IMR-90 (cell line): ENCODE measurements at regions not wholly inside any gene's neighbourhood (a gene's known extent, or its start where the extent isn't known, plus 50 kb on each side); places are given as distances from the start of the nearest gene placed in this dataset.

Experiments
- ATAC-seq: fragments of 200-7000 bp; cut with Tn5 transposase; 2 replicates; pipeline ENCODE4 v1.9.1; 2020; ENCODE audit warnings: low read depth, mild to moderate bottlenecking, moderate library complexity
- BruUV-seq: library from RNA; stranded (reverse); fragments of 400-500 nt; replicated peaks from 2 replicates; lab custom pipeline; 2021; lab: Mats Ljungman, UMichigan
- CTCF ChIA-PET: fragments of 300-600 bp; formaldehyde crosslinking; extraction: SDS; loops from one replicate; lab custom pipeline; 2021; ENCODE audit warnings: antibody characterized with exemption; lab: Yijun Ruan, JAX
- POLR2A ChIA-PET: fragments of 300-600 bp; sonication (Branson Sonifier 250); formaldehyde crosslinking; loops from one replicate; lab custom pipeline; 2022; ENCODE audit warnings: antibody characterized with exemption; ENCODE audit not compliant: unreplicated experiment; lab: Charles Lee
- DNase-seq: peaks from one replicate; pipeline ENCODE4 v3.0.0; 2013
- H2AFZ ChIP-seq: replicated peaks from 2 replicates; pipeline ENCODE3; 2013; ENCODE audit warnings: low read length, mild to moderate bottlenecking; ENCODE audit not compliant: poor library complexity
- H2AK5ac ChIP-seq: 2 replicates; pipeline ENCODE4 v1.6.1; 2013; ENCODE audit warnings: low read depth, low read length, inconsistent platforms
- H2AK9ac ChIP-seq: replicated peaks from 2 replicates; pipeline ENCODE3; 2013; ENCODE audit warnings: mild to moderate bottlenecking, low read depth, low read length, moderate library complexity; ENCODE audit not compliant: poor library complexity
- H2BK120ac ChIP-seq: 2 replicates; pipeline ENCODE4 v1.6.1; 2013; ENCODE audit warnings: low read depth, low read length, inconsistent platforms
- H2BK15ac ChIP-seq: 3 replicates; pipeline ENCODE4 v1.6.1; 2013; ENCODE audit warnings: low read depth, low read length, inconsistent platforms
- H2BK20ac ChIP-seq: 2 replicates; pipeline ENCODE4 v1.6.1; 2013; ENCODE audit warnings: low read depth, mild to moderate bottlenecking, inconsistent platforms, low read length, moderate library complexity
- H2BK5ac ChIP-seq: 2 replicates; pipeline ENCODE4 v1.6.1; 2013; ENCODE audit warnings: mild to moderate bottlenecking, low read depth, low read length, inconsistent platforms; ENCODE audit not compliant: poor library complexity, severe bottlenecking
- H3K14ac ChIP-seq: replicated peaks from 2 replicates; pipeline ENCODE4 v1.6.1; 2013; ENCODE audit warnings: low read depth, low read length, inconsistent platforms
- H3K18ac ChIP-seq: 2 replicates; pipeline ENCODE4 v1.6.1; 2013; ENCODE audit warnings: low read depth, low read length, control low read depth
- H3K23ac ChIP-seq: 2 replicates; pipeline ENCODE4 v1.6.1; 2013; ENCODE audit warnings: low read depth, low read length, inconsistent platforms
- H3K27ac ChIP-seq: 2 replicates; pipeline ENCODE4 v1.5.1; 2013; ENCODE audit warnings: mild to moderate bottlenecking, control low read depth, low read length; ENCODE audit not compliant: insufficient read depth
- H3K27me3 ChIP-seq: 2 replicates; pipeline ENCODE4 v1.6.1; 2013; ENCODE audit warnings: low read length; ENCODE audit not compliant: control insufficient read depth, insufficient read depth
- H3K36me3 ChIP-seq: 2 replicates; pipeline ENCODE4 v1.6.1; 2013; ENCODE audit warnings: low read length, mixed read lengths; ENCODE audit not compliant: control insufficient read depth, insufficient read depth
- H3K4ac ChIP-seq: 2 replicates; pipeline ENCODE4 v1.6.1; 2013; ENCODE audit warnings: low read depth, low read length, inconsistent platforms
- H3K4me1 ChIP-seq: 2 replicates; pipeline ENCODE4 v1.6.1; 2013; ENCODE audit warnings: low read length, mixed read lengths; ENCODE audit not compliant: control insufficient read depth, insufficient read depth
- H3K4me2 ChIP-seq: 2 replicates; pipeline ENCODE4 v1.6.1; 2013; ENCODE audit warnings: low read depth, mild to moderate bottlenecking, control low read depth, low read length, moderate library complexity
- H3K4me3 ChIP-seq: 2 replicates; pipeline ENCODE4 v1.5.1; 2013; ENCODE audit warnings: low read depth, mild to moderate bottlenecking, control low read depth, low read length, moderate library complexity; ENCODE audit not compliant: insufficient read depth
- H3K56ac ChIP-seq: 2 replicates; pipeline ENCODE4 v1.6.1; 2013; ENCODE audit warnings: low read length, inconsistent platforms; ENCODE audit not compliant: insufficient read depth; ENCODE audit errors: extremely low read depth
- H3K79me1 ChIP-seq, 2 experiments: 2 replicates each; pipeline ENCODE4 v1.6.1; 2013; ENCODE audit warnings: low read length in 2 of 2, inconsistent platforms in 1 of 2, low read depth in 1 of 2
- H3K9ac ChIP-seq: 2 replicates; pipeline ENCODE4 v1.6.1; 2013; ENCODE audit warnings: low read depth, low read length, control low read depth
- H3K9me1 ChIP-seq: 2 replicates; pipeline ENCODE4 v1.6.1; 2013; ENCODE audit warnings: low read length, inconsistent platforms; ENCODE audit not compliant: insufficient read depth
- H3K9me3 ChIP-seq: 2 replicates; pipeline ENCODE4 v1.6.1; 2013; ENCODE audit warnings: low read length; ENCODE audit not compliant: control insufficient read depth, insufficient read depth
- H4K20me1 ChIP-seq: 2 replicates; pipeline ENCODE4 v1.6.1; 2013; ENCODE audit warnings: low read length, inconsistent platforms; ENCODE audit not compliant: insufficient read depth
- H4K5ac ChIP-seq: 2 replicates; pipeline ENCODE4 v1.6.1; 2013; ENCODE audit warnings: mild to moderate bottlenecking, low read depth, low read length, control low read depth
- H4K8ac ChIP-seq, 2 experiments: 2 replicates each; pipeline ENCODE4 v1.6.1; 2013; ENCODE audit warnings: low read depth in 2 of 2, low read length in 2 of 2, control low read depth in 1 of 2, inconsistent platforms in 1 of 2
- H4K91ac ChIP-seq: 2 replicates; pipeline ENCODE4 v1.6.1; 2013; ENCODE audit warnings: low read depth, low read length, inconsistent platforms; ENCODE audit not compliant: insufficient read depth
- POLR2A ChIP-seq: IDR thresholded peaks from 2 replicates; pipeline ENCODE4 v1.6.1; 2012; ENCODE audit warnings: mild to moderate bottlenecking, low read depth, low read length
- RAD21 ChIP-seq: IDR thresholded peaks from 2 replicates; pipeline ENCODE4 v1.6.1; 2012; ENCODE audit warnings: low read length, improper control_type of control experiment
- WGBS, 2 experiments: methylation state at CpG; one replicate each; pipeline versions ENCODE4 v1.1.5 to v1.1.7; 2013; ENCODE audit warnings: missing lambda C conversion rate in 2 of 2; ENCODE audit not compliant: insufficient read length in 1 of 2; ENCODE audit errors: extremely low coverage in 2 of 2; 5-methylcytosine and 5-hydroxymethylcytosine counted together
- dilution Hi-C: fragments of 300-500 bp; cut with HindIII; formaldehyde crosslinking; loops from one replicate; pipeline ENCODE4 v1.14.3; 2018; ENCODE audit warnings: low sequenced_read_pairs; ENCODE audit not compliant: unreplicated experiment
- in situ Hi-C: fragments of 300-500 bp; cut with MboI; formaldehyde crosslinking; loops from 3 replicates; pipeline ENCODE4 v1.14.3; 2019; ENCODE audit warnings: low sequenced_read_pairs, inconsistent platforms, mixed read lengths
- intact Hi-C: fragments of 100-400 bp; cut with micrococcal nuclease; formaldehyde crosslinking; loops from 2 replicates; pipeline ENCODE4 v1.10.0; 2022

- in situ Hi-C loops: loop anchor here (10.0 to 25.0 kb wide), 2 partner anchors 530 to 887 kb away; no protein-coding TSS in a partner anchor
- Histone ChIP-seq H3K4me3 (no peak overlapping the region), H3K9me1 (no peaks in the 10 kb centered on the region), H2BK20ac (no peak overlapping the region), H4K20me1 (no peaks in the 10 kb centered on the region), H3K79me1 (no peaks in the 10 kb centered on the region), H3K36me3 (no peaks in the 10 kb centered on the region), H3K4me2 (no peak overlapping the region), H3K4me1 (no peaks in the 10 kb centered on the region), H2BK15ac (no peak overlapping the region), H3K9me3 (no peaks in the 10 kb centered on the region), H3K56ac (no peak overlapping the region), H3K23ac (no peak overlapping the region), H2BK120ac (no peak overlapping the region), H3K14ac (no peak overlapping the region), H3K18ac (no peak overlapping the region), H3K4ac (no peak overlapping the region), H3K9ac (no peak overlapping the region), H2AFZ (no peak overlapping the region), H2AK5ac (no peak overlapping the region), H3K27ac (no peak overlapping the region), H3K27me3 (peaks cover 1% of the 10 kb centered on the region; the same call in 1 of the 2 replicates), H2BK5ac (no peak overlapping the region), H4K91ac (no peak overlapping the region), H2AK9ac (no peak overlapping the region), H4K8ac (no peak overlapping the region), H4K5ac (no peak overlapping the region)
- POLR2A ChIA-PET: no interaction called here
- dilution Hi-C loops: no loop called here
- BruUV-seq: no TSS peak
- ATAC-seq: no peak
- intact Hi-C loops: loop anchor here (10.0 kb wide), 1 partner anchor 370 kb away; no protein-coding TSS in a partner anchor
- DNase-seq: no peak
- WGBS, 2 experiments: 83% methylated on average over 2 of the region's 16 CpGs; no CpG with 5 or more reads in 1 of the 2 experiments
- TF ChIP-seq POLR2A (no peak), RAD21 (0 out of 2 replicates have a peak, but pooled peaks have one; percentile 2)
- CTCF ChIA-PET: interaction anchor here (1.4 kb wide), 1 partner anchor 535 kb away, joined by 4 read pairs; no protein-coding TSS in a partner anchor
Measured at GRCh38 chr2:16774980-16775898, 109.6 kb upstream of the CYRIA start.
